ENCODE measurements at regions not wholly inside any gene's neighbourhood (a gene's known extent, or its start where the extent isn't known, plus 50 kb on each side); places are given as distances from the start of the nearest gene placed in this dataset.

DNA sequence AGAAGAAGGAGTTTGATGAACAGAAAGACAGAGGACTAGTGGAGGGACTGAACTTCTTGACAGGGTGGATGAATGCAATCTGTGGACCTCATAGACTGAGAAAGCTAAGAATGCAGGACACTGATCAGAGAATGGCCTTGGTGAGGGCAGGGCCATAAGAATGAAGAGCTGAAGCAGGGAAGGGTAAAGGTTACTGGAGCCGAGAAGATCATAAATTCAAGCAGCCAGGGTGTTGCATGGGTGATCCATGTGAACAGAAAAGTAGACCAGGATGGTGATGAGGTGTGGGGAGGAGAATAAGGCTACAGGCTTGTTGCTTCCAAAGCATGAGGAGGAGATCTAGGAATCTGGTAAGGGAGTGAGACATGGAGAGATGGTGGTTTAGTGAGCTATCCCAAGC lies 295.9 kb downstream of the ADGB start:
- no peaks in the 10 kb centered on the region for H3K27me3 ChIP-seq
- TF ChIP-seq, protein P1, sequence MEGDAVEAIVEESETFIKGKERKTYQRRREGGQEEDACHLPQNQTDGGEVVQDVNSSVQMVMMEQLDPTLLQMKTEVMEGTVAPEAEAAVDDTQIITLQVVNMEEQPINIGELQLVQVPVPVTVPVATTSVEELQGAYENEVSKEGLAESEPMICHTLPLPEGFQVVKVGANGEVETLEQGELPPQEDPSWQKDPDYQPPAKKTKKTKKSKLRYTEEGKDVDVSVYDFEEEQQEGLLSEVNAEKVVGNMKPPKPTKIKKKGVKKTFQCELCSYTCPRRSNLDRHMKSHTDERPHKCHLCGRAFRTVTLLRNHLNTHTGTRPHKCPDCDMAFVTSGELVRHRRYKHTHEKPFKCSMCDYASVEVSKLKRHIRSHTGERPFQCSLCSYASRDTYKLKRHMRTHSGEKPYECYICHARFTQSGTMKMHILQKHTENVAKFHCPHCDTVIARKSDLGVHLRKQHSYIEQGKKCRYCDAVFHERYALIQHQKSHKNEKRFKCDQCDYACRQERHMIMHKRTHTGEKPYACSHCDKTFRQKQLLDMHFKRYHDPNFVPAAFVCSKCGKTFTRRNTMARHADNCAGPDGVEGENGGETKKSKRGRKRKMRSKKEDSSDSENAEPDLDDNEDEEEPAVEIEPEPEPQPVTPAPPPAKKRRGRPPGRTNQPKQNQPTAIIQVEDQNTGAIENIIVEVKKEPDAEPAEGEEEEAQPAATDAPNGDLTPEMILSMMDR (IDR thresholded peaks at IDR 0.05) = no peak
- H3K4me1 ChIP-seq = no peaks in the 10 kb centered on the region
- no peaks in the 10 kb centered on the region for H3K36me3 ChIP-seq
- no peaks in the 10 kb centered on the region for H3K9me3 ChIP-seq
- no peak overlapping the region for H3K27ac ChIP-seq
- intact Hi-C loops (cut with DNase I) = no loop called here
- DNase-seq (ENCODE audit: low spot score in 2 of 2) = no peak
- no peak overlapping the region for H3K4me3 ChIP-seq

DNA sequence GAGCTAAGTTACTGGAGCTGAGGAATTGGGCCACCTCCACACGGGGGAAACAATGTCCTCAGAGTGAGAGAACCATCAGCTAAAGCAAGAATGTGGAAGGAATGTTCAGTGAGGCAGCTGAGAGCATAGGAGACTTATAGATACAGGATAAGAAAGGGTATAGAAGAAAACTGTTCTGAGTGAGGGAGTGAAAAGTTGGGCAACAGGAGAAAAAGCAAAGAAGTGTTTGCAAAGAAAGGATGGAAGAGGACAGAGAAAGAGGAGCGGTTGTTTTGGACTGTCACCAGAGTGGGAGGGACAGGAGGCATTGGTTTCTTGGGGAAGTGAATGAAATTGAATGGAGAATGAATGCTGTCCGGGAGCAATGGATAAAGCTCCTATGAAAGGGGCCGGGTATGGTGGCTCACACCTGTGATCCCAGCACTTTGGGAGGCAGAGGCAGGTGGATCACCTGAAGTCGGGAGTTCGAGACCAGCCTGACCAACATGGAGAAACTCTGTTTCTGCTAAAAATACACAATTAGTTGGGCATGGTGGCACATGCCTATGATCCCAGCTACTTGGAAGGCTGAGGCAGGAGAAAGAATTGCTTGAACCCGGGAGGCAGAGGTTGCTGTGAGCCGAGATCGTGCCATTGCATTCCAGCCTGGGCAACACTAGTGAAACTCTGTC lies 296.5 kb downstream of the ADGB start:
- Histone ChIP-seq H3K9me3 (no peaks in the 10 kb centered on the region), H3K27ac (no peak overlapping the region), H3K4me1 (no peaks in the 10 kb centered on the region), H3K4me3 (no peak overlapping the region), H3K27me3 (no peaks in the 10 kb centered on the region), H3K36me3 (no peaks in the 10 kb centered on the region)
- no peak for DNase-seq (ENCODE audit: low spot score in 2 of 2)
- intact Hi-C loops (cut with DNase I) = no loop called here
- TF ChIP-seq, protein P1 (IDR thresholded peaks at IDR 0.05) = no peak

DNA sequence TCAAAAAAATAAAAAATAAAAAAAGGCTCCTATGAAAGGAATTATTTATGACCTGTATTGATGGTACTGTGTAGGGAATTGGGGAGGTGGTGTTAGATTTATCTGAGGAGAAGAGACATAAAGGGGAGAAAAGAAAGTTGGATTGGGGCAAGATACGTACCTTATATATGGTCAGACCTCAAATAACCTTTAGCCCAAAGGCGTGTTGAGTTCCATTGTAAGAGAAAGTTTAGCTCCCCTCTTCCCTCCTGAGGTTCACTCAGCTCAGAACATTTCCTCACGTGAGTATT lies 296.9 kb downstream of the ADGB start:
- no peaks in the 10 kb centered on the region for H3K36me3 ChIP-seq
- no peaks in the 10 kb centered on the region for H3K27me3 ChIP-seq
- no peak overlapping the region for H3K4me3 ChIP-seq
- H3K27ac ChIP-seq = no peak overlapping the region
- no peaks in the 10 kb centered on the region for H3K4me1 ChIP-seq
- intact Hi-C loops (cut with DNase I) = no loop called here
- no peak for DNase-seq (ENCODE audit: low spot score in 2 of 2)
- H3K9me3 ChIP-seq = no peaks in the 10 kb centered on the region
- TF ChIP-seq, protein P1 (IDR thresholded peaks at IDR 0.05) = no peak

DNA sequence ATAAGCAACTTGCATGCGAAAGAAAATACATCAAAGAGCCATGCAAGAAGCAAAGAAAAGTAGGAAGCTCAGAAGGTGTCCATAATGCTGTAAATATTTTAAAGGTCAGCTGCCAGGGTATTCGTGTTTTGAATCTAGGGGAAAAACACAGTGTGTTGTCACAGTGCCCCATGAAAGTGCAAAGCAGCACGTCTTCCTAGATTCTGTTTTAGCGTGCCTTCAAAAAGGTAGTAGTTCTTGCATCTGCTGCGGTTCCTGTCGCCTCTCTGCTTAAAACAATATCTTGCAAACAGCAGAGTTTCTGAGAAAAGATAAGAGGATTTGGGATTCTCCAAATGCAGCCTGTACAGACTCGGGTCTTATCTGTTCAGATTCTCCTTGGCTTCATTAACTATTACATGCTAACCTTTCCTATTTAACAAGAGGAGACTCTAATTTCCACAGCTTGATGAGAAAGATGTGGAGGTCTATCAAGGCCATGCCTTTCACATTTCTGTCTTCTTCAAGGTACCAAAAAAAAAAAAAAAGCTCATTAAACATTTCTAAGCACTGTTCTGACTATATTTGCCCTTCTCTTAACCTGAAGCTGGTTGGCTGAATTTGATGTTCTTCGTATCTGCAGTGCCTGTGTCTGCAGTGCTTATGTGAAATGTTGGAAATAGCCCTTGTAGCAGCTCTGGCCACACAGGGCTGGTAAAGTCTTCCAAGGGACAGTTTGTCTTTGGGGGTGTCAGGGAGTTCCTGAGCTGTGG lies 297.5 kb downstream of the ADGB start:
- intact Hi-C loops (cut with DNase I) = no loop called here
- Histone ChIP-seq H3K27ac (no peak overlapping the region), H3K36me3 (no peaks in the 10 kb centered on the region), H3K4me1 (no peaks in the 10 kb centered on the region), H3K4me3 (no peak overlapping the region), H3K27me3 (no peaks in the 10 kb centered on the region), H3K9me3 (no peaks in the 10 kb centered on the region)
- TF ChIP-seq, protein P1 (IDR thresholded peaks at IDR 0.05) = no peak
- no peak for DNase-seq (ENCODE audit: low spot score in 2 of 2)

DNA sequence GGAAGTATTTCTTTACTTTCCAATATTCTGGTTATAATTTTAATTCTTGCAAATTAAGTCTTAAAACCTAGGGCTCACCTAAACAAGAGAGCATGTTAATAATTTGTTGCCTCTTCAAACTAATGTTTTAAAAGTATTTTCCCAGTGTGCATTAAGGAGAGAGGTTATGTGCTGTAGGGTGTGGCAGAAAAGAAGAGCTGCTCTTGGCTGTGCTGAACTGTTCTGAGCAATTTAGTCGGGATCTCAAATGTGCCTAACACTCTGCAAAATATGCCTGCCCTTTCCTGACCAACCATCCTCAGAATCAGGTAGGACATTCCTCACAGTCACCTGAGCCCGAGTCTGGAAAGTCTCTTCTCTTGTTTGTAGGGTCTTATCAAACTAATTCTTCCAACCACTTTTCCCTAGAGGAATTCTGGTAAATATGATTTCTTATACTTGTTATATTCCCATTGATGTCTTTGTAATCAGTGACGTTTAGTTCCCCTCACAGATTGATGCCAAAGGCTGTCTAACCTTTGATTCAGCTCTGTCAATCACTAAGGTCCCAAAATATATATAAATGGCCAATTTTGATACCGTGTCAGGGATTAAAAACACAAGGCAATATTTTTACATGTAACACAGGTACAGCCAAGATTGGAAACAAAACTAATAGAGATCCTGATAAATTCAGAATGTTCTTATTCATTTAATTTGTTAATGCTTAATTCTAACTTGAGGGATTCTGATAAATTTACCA lies 298.4 kb downstream of the ADGB start:
- intact Hi-C loops (cut with DNase I) = no loop called here
- Histone ChIP-seq H3K27me3 (no peaks in the 10 kb centered on the region), H3K27ac (no peak overlapping the region), H3K9me3 (no peaks in the 10 kb centered on the region), H3K36me3 (no peaks in the 10 kb centered on the region), H3K4me1 (no peaks in the 10 kb centered on the region), H3K4me3 (no peak overlapping the region)
- TF ChIP-seq, protein P1 (IDR thresholded peaks at IDR 0.05) = no peak
- DNase-seq (ENCODE audit: low spot score in 2 of 2) = no peak

Data from ascending aorta (tissue), 2 donors.